ENCODE measurements at regions not wholly inside any gene's neighbourhood (a gene's known extent, or its start where the extent isn't known, plus 50 kb on each side); places are given as distances from the start of the nearest gene placed in this dataset.

DNA sequence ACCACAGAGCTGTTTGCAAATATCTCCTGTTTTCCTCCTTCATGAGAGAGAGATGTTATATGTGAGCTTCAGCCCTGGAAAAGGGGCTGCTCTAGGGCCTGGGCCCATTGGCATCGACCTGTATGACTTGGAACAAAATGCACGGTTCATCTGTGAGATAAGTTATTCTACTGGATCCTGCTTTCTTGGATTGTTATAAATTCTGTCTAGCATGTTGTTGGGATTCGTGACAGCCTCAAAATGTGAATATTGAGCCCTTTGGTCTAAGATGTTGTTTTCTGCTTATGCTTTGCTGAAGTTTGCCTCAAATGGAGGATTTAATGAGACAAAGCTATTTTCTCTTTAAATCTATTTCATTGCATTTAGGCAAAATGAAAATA lies 372.9 kb downstream of the EN1 start:
- Histone ChIP-seq H3K4me1 (ENCODE audit: control insufficient read depth in 1 of 2, insufficient read depth in 2 of 2, low read depth in 1 of 2, low read length in 1 of 2) (no peaks in the 10 kb centered on the region), H3F3A (replicated peaks; ENCODE audit: insufficient read depth) (no peaks in the 10 kb centered on the region), H3K27ac (ENCODE audit: low read depth in 2 of 2, low read length in 1 of 2) (no peak overlapping the region), H4K20me1 (ENCODE audit: insufficient read depth) (no peaks in the 10 kb centered on the region), H3K4me3 (ENCODE audit: low read depth in 2 of 2, low read length in 1 of 2) (no peak overlapping the region), H3K9ac (no peak overlapping the region), H3K4me2 (no peak overlapping the region), H3K27me3 (ENCODE audit: insufficient read depth) (0 out of 2 replicates have a peak, but pooled peaks cover 14% of the 10 kb centered on the region), H2AFZ (ENCODE audit: low read depth) (no peak overlapping the region), H3K36me3 (replicated peaks in 1 of 2; ENCODE audit: control insufficient read depth in 1 of 2, insufficient read depth in 2 of 2, low read length in 1 of 2) (no peaks in the 10 kb centered on the region), H3K9me3 (no peaks in the 10 kb centered on the region), H3K79me2 (ENCODE audit: insufficient read depth) (no peaks in the 10 kb centered on the region), H3K9me2 (no peaks in the 10 kb centered on the region)
- WGBS (ENCODE audit: low lambda C conversion rate): 14% methylated on average over 3 of the region's 3 CpGs
- POLR2A ChIA-PET: no interaction called here
- TF ChIP-seq TAF1 (IDR thresholded peaks at IDR 0.05; ENCODE audit: borderline replicate concordance, low read depth, low read length) (no peak), RAD21 (IDR thresholded peaks at IDR 0.05; ENCODE audit: low read length) (no peak), FOXM1 (IDR thresholded peaks at IDR 0.05; ENCODE audit: low read depth) (no peak), YY1 (IDR thresholded peaks at IDR 0.05; ENCODE audit: low read depth) (no peak)
- TF ChIP-seq, protein P1, sequence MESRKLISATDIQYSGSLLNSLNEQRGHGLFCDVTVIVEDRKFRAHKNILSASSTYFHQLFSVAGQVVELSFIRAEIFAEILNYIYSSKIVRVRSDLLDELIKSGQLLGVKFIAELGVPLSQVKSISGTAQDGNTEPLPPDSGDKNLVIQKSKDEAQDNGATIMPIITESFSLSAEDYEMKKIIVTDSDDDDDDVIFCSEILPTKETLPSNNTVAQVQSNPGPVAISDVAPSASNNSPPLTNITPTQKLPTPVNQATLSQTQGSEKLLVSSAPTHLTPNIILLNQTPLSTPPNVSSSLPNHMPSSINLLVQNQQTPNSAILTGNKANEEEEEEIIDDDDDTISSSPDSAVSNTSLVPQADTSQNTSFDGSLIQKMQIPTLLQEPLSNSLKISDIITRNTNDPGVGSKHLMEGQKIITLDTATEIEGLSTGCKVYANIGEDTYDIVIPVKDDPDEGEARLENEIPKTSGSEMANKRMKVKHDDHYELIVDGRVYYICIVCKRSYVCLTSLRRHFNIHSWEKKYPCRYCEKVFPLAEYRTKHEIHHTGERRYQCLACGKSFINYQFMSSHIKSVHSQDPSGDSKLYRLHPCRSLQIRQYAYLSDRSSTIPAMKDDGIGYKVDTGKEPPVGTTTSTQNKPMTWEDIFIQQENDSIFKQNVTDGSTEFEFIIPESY (IDR thresholded peaks at IDR 0.05; ENCODE audit: borderline replicate concordance, low read depth): no peak
- TF ChIP-seq, protein P2, sequence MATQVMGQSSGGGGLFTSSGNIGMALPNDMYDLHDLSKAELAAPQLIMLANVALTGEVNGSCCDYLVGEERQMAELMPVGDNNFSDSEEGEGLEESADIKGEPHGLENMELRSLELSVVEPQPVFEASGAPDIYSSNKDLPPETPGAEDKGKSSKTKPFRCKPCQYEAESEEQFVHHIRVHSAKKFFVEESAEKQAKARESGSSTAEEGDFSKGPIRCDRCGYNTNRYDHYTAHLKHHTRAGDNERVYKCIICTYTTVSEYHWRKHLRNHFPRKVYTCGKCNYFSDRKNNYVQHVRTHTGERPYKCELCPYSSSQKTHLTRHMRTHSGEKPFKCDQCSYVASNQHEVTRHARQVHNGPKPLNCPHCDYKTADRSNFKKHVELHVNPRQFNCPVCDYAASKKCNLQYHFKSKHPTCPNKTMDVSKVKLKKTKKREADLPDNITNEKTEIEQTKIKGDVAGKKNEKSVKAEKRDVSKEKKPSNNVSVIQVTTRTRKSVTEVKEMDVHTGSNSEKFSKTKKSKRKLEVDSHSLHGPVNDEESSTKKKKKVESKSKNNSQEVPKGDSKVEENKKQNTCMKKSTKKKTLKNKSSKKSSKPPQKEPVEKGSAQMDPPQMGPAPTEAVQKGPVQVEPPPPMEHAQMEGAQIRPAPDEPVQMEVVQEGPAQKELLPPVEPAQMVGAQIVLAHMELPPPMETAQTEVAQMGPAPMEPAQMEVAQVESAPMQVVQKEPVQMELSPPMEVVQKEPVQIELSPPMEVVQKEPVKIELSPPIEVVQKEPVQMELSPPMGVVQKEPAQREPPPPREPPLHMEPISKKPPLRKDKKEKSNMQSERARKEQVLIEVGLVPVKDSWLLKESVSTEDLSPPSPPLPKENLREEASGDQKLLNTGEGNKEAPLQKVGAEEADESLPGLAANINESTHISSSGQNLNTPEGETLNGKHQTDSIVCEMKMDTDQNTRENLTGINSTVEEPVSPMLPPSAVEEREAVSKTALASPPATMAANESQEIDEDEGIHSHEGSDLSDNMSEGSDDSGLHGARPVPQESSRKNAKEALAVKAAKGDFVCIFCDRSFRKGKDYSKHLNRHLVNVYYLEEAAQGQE (IDR thresholded peaks at IDR 0.05; ENCODE audit: low read depth, low read length): no peak
- CTCF ChIA-PET: no interaction called here
- DNase-seq: no peak

DNA sequence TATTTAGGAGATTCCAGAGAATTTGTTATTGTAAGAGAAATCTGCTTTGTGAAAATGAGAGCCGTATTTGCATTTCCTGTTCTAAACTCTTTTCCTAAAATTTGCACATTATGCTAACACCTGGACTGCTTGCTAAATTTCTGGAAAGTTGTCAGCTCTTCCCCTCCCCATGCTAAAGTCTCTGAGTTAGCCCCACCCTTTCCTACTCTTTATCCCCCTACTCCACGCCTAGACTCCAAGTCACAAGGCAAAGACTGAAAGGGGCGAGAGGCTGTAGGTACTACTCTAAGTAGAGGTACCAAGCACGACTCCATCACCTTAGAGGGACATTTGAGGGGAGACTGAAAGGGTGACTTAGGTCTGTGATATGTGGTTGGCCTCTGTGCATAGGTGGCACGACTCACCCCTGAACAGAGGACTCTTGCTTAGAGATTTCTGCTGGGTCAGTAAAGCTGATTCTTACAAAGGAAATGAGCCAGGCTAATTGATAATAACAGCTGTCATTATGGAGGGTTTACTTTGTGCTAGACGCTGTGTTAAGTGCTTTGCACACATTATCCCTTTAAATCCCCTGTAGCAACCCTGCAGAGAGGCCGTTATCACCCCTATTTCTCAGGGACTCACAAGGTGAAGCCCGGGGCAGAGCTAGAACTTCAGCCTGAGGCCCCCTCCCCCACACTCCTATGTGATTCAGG lies 373.5 kb downstream of the EN1 start:
- WGBS (ENCODE audit: low lambda C conversion rate): 9% methylated on average over 8 of the region's 8 CpGs

More for the DNA sequence above, 373.5 kb downstream of the EN1 start:
- no peak overlapping the region for H3K4me2 ChIP-seq
- H3K9ac ChIP-seq: no peak overlapping the region
- H2AFZ ChIP-seq (ENCODE audit: low read depth): no peak overlapping the region
- no peaks in the 10 kb centered on the region for H3F3A ChIP-seq (replicated peaks; ENCODE audit: insufficient read depth)
- no peaks in the 10 kb centered on the region for H3K36me3 ChIP-seq (replicated peaks in 1 of 2; ENCODE audit: control insufficient read depth in 1 of 2, insufficient read depth in 2 of 2, low read length in 1 of 2)
- H4K20me1 ChIP-seq (ENCODE audit: insufficient read depth): no peaks in the 10 kb centered on the region
- H3K27me3 ChIP-seq (ENCODE audit: insufficient read depth): 0 out of 2 replicates have a peak, but pooled peaks cover 14% of the 10 kb centered on the region
- H3K9me2 ChIP-seq: no peaks in the 10 kb centered on the region
- POLR2A ChIA-PET: no interaction called here
- H3K9me3 ChIP-seq: no peaks in the 10 kb centered on the region
- TF ChIP-seq TAF1 (IDR thresholded peaks at IDR 0.05; ENCODE audit: borderline replicate concordance, low read depth, low read length): no peak
- TF ChIP-seq, protein P1 (IDR thresholded peaks at IDR 0.05; ENCODE audit: borderline replicate concordance, low read depth): no peak
- no peak for TF ChIP-seq FOXJ3 (CRISPR knock-in tag; IDR thresholded peaks at IDR 0.05)
- no peak for TF ChIP-seq RFX5 (IDR thresholded peaks at IDR 0.05; ENCODE audit: low read length)
- TF ChIP-seq NRF1 (IDR thresholded peaks at IDR 0.05; ENCODE audit: low read depth, low read length): no peak
- TF ChIP-seq MXI1 (IDR thresholded peaks at IDR 0.05; ENCODE audit: low read depth, low read length): no peak
- TF ChIP-seq, protein P3, sequence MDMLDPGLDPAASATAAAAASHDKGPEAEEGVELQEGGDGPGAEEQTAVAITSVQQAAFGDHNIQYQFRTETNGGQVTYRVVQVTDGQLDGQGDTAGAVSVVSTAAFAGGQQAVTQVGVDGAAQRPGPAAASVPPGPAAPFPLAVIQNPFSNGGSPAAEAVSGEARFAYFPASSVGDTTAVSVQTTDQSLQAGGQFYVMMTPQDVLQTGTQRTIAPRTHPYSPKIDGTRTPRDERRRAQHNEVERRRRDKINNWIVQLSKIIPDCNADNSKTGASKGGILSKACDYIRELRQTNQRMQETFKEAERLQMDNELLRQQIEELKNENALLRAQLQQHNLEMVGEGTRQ (IDR thresholded peaks at IDR 0.05; ENCODE audit: borderline replicate concordance, low read depth, low read length): no peak
- TF ChIP-seq SIN3A (IDR thresholded peaks at IDR 0.05; ENCODE audit: borderline replicate concordance, low read depth, low read length): no peak
- TF ChIP-seq POLR2AphosphoS5 (IDR thresholded peaks at IDR 0.05; ENCODE audit: low read depth, low read length): no peak
- no peak for TF ChIP-seq ELF1 (IDR thresholded peaks at IDR 0.05)
- TF ChIP-seq RXRA (IDR thresholded peaks at IDR 0.05; ENCODE audit: borderline replicate concordance, low read depth): no peak
- TF ChIP-seq RCOR1 (IDR thresholded peaks at IDR 0.05; ENCODE audit: low read length): no peak
- TF ChIP-seq, protein P4, sequence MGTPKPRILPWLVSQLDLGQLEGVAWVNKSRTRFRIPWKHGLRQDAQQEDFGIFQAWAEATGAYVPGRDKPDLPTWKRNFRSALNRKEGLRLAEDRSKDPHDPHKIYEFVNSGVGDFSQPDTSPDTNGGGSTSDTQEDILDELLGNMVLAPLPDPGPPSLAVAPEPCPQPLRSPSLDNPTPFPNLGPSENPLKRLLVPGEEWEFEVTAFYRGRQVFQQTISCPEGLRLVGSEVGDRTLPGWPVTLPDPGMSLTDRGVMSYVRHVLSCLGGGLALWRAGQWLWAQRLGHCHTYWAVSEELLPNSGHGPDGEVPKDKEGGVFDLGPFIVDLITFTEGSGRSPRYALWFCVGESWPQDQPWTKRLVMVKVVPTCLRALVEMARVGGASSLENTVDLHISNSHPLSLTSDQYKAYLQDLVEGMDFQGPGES (IDR thresholded peaks at IDR 0.05; ENCODE audit: low read depth, low read length): no peak
- no peak overlapping the region for H3K27ac ChIP-seq (ENCODE audit: low read depth in 2 of 2, low read length in 1 of 2)
- no peaks in the 10 kb centered on the region; a peak in 1 of 4 replicates for H3K4me1 ChIP-seq (ENCODE audit: control insufficient read depth in 1 of 2, insufficient read depth in 2 of 2, low read depth in 1 of 2, low read length in 1 of 2)
- H3K4me3 ChIP-seq (ENCODE audit: low read depth in 2 of 2, low read length in 1 of 2): no peak overlapping the region
- H3K79me2 ChIP-seq (ENCODE audit: insufficient read depth): no peaks in the 10 kb centered on the region
- DNase-seq: no peak
- CTCF ChIA-PET: no interaction called here
